Uterus (tissue), 2 donors: ENCODE measurements at regions not wholly inside any gene's neighbourhood (a gene's known extent, or its start where the extent isn't known, plus 50 kb on each side); places are given as distances from the start of the nearest gene placed in this dataset.

Source experiments
- CTCF ChIP-seq, 4 experiments: fragments of 200-600 bp in 2 of 4; fragments of 450-650 bp in 2 of 4; sonication (generic) in 2 of 4; IDR thresholded peaks; one replicate each; pipeline ENCODE4 v1.5.1; 2016 to 2019; ENCODE audit warnings: antibody characterized with exemption in 4 of 4, mild to moderate bottlenecking in 2 of 4, moderate library complexity in 1 of 4
- POLR2A ChIP-seq, 2 donors: fragments of 450-650 bp; IDR thresholded peaks; one replicate each; pipeline ENCODE4 v1.6.1; 2016; ENCODE audit warnings: antibody characterized with exemption in 2 of 2, mild to moderate bottlenecking in 1 of 2, moderate library complexity in 1 of 2

GRCh38 chr2:192697880-192698279 is 503.1 kb upstream of the TMEFF2 start:
- no peak for TF ChIP-seq POLR2A (IDR thresholded peaks at IDR 0.05)
- no peak for TF ChIP-seq CTCF (IDR thresholded peaks at IDR 0.05)
